GM12878 (cell line): ENCODE measurements at regions not wholly inside any gene's neighbourhood (a gene's known extent, or its start where the extent isn't known, plus 50 kb on each side); places are given as distances from the start of the nearest gene placed in this dataset.

Experiments used
- ATAC-seq: fragments of 200-7000 bp; cut with Tn5 transposase; 3 replicates; pipeline ENCODE4 v1.9.1; 2020; ENCODE audit warnings: mild to moderate bottlenecking, moderate library complexity
- BruUV-seq: library from RNA; stranded (reverse); fragments of 400-500 nt; replicated peaks from 2 replicates; lab custom pipeline; 2021; lab: Mats Ljungman, UMichigan
- CTCF ChIA-PET: fragments of 300-600 bp; sonication (Branson Sonifier 250); formaldehyde crosslinking; extraction: SDS; loops from one replicate; lab custom pipeline; 2021; ENCODE audit warnings: inconsistent platforms; lab: Yijun Ruan, JAX
- POLR2A ChIA-PET: fragments of 350-600 bp; formaldehyde crosslinking; extraction: SDS; loops from one replicate; lab custom pipeline; 2021; ENCODE audit warnings: inconsistent platforms; lab: Charles Lee
- RAD21 ChIA-PET: fragments of 300-600 bp; sonication (Branson Sonifier 250); formaldehyde crosslinking; loops from one replicate; lab custom pipeline; 2023; ENCODE audit warnings: antibody characterized with exemption; ENCODE audit not compliant: unreplicated experiment; lab: Charles Lee
- SMC1A ChIA-PET: fragments of 300-600 bp; sonication (Branson Sonifier 250); formaldehyde crosslinking; loops from one replicate; lab custom pipeline; 2023; ENCODE audit not compliant: unreplicated experiment, uncharacterized antibody; lab: Charles Lee
- DNase-seq: peaks from one replicate; pipeline ENCODE4 v3.0.0-alpha.2; 2011; ENCODE audit warnings: low read depth, low spot score
- FAIRE-seq: peaks from 3 replicates; lab custom pipeline; 2011; peaks lifted over from hg19 to GRCh38; lab: Jason Lieb, UNC
- H2AFZ ChIP-seq: 2 replicates; pipeline ENCODE4 v1.6.0; 2011; ENCODE audit warnings: low read depth, low read length, control low read depth; ENCODE audit not compliant: control insufficient read depth
- H3K27ac ChIP-seq: 2 replicates; pipeline ENCODE4 v1.5.1; 2011; ENCODE audit warnings: control low read depth; ENCODE audit not compliant: control insufficient read depth, insufficient read depth
- H3K27me3 ChIP-seq, 2 experiments: replicated peaks in 1 of 2; 2 replicates each; pipeline versions ENCODE4 v1.6.0 to v1.6.1; 2011; ENCODE audit warnings: low read length in 1 of 2; ENCODE audit not compliant: control insufficient read depth in 2 of 2, insufficient read depth in 2 of 2
- H3K36me3 ChIP-seq, 2 experiments: 2 replicates each; pipeline ENCODE4 v1.5.1; 2011; ENCODE audit warnings: low read length in 1 of 2; ENCODE audit not compliant: control insufficient read depth in 2 of 2, insufficient read depth in 2 of 2
- H3K4me1 ChIP-seq: 2 replicates; pipeline ENCODE4 v1.6.1; 2011; ENCODE audit warnings: mild to moderate bottlenecking, low read length, moderate library complexity, mixed read lengths; ENCODE audit not compliant: control insufficient read depth, insufficient read depth
- H3K4me2 ChIP-seq: 2 replicates; pipeline ENCODE4 v1.6.0; 2011; ENCODE audit warnings: control low read depth; ENCODE audit not compliant: control insufficient read depth, insufficient read depth
- H3K4me3 ChIP-seq: fragments of 200-600 bp; sonication (generic); 2 replicates; pipeline ENCODE4 v1.5.1; 2016
- H3K79me2 ChIP-seq: 2 replicates; pipeline ENCODE4 v1.6.0; 2011; ENCODE audit warnings: low read length; ENCODE audit not compliant: control insufficient read depth, insufficient read depth
- H3K9ac ChIP-seq: 2 replicates; pipeline ENCODE4 v1.8.0; 2011; ENCODE audit warnings: low read length, control low read depth, mixed read lengths; ENCODE audit not compliant: control insufficient read depth, insufficient read depth
- H3K9me3 ChIP-seq: replicated peaks from 3 replicates; pipeline ENCODE4 v1.5.1; 2011; ENCODE audit warnings: mild to moderate bottlenecking, low read length; ENCODE audit not compliant: control insufficient read depth, insufficient read depth
- H4K20me1 ChIP-seq: 2 replicates; pipeline ENCODE4 v1.6.0; 2011; ENCODE audit not compliant: control insufficient read depth, insufficient read depth
- CBX3 ChIP-seq: fragments of 200-600 bp; sonication (generic); IDR thresholded peaks from 2 replicates; pipeline ENCODE4 v1.6.1; 2016; ENCODE audit warnings: low read depth, borderline replicate concordance
- FOS ChIP-seq: IDR thresholded peaks from 3 replicates; pipeline ENCODE4 v1.6.1; 2011; ENCODE audit warnings: borderline replicate concordance; ENCODE audit not compliant: insufficient read length; ENCODE audit errors: extremely low read depth
- HDGF ChIP-seq: fragments of 450-650 bp; IDR thresholded peaks from 2 replicates; pipeline ENCODE4 v1.6.1; 2016; ENCODE audit warnings: antibody characterized with exemption
- KAT2A ChIP-seq: conservative IDR thresholded peaks from 2 replicates; pipeline ENCODE4 v1.6.1; 2011; ENCODE audit warnings: low read depth, low read length; ENCODE audit not compliant: control insufficient read depth
- MTA2 ChIP-seq: fragments of 450-650 bp; IDR thresholded peaks from 2 replicates; pipeline ENCODE4 v1.6.1; 2016; ENCODE audit warnings: low read depth, mild to moderate bottlenecking, moderate library complexity
- MYB ChIP-seq: fragments of 150-350 bp; IDR thresholded peaks from 2 replicates; pipeline ENCODE4 v1.6.1; 2014; ENCODE audit warnings: mild to moderate bottlenecking, low read depth, low read length, borderline replicate concordance
- NFYA ChIP-seq: IDR thresholded peaks from 2 replicates; pipeline ENCODE4 v1.6.1; 2011; ENCODE audit warnings: low read depth, mild to moderate bottlenecking, low read length, improper control_type of control experiment, borderline replicate concordance
- SIN3A ChIP-seq: IDR thresholded peaks from 2 replicates; pipeline ENCODE4 v1.6.1; 2012; ENCODE audit warnings: low read depth, low read length, improper control_type of control experiment
- SMAD1 ChIP-seq: fragments of 450-650 bp; IDR thresholded peaks from 2 replicates; pipeline ENCODE4 v1.6.1; 2018; ENCODE audit warnings: mild to moderate bottlenecking, low read depth; ENCODE audit not compliant: partially characterized antibody
- SPI1 ChIP-seq: IDR thresholded peaks from 2 replicates; pipeline ENCODE4 v1.6.1; 2011; ENCODE audit warnings: low read depth, mild to moderate bottlenecking, low read length, moderate library complexity, borderline replicate concordance; ENCODE audit not compliant: insufficient read depth
- SUZ12 ChIP-seq: fragments of 200-600 bp; sonication (generic); IDR thresholded peaks from one replicate; pipeline ENCODE4 v1.6.1; 2018; ENCODE audit warnings: antibody characterized with exemption, mild to moderate bottlenecking; ENCODE audit not compliant: unreplicated experiment
- ZBTB11 ChIP-seq: fragments of 450-650 bp; formaldehyde crosslinking; IDR thresholded peaks from 2 replicates; pipeline ENCODE4 v1.5.0; 2022; ENCODE audit warnings: mild to moderate bottlenecking, missing genetic modification characterization
- ZNF217 ChIP-seq: fragments of 450-650 bp; IDR thresholded peaks from 2 replicates; pipeline ENCODE4 v1.6.1; 2017; ENCODE audit warnings: antibody characterized with exemption, mild to moderate bottlenecking
- WGBS: methylation state at CpG from one replicate; pipeline ENCODE4 v1.1.6; 2016; ENCODE audit warnings: low lambda C conversion rate; ENCODE audit not compliant: insufficient replicate concordance, insufficient coverage; ENCODE audit errors: missing lambda C conversion rate; 5-methylcytosine and 5-hydroxymethylcytosine counted together
- in situ Hi-C: fragments of 300-500 bp; cut with MboI; formaldehyde crosslinking; loops from 9 replicates; pipeline ENCODE4 v1.14.3; 2018; ENCODE audit warnings: mixed read lengths
- intact Hi-C: fragments of 100-400 bp; cut with micrococcal nuclease; formaldehyde crosslinking; loops from one replicate; pipeline ENCODE4 v1.14.2; 2022; ENCODE audit not compliant: unreplicated experiment

- ChIA-PET POLR2A (no interaction called here), RAD21 (no interaction called here)
- 15% methylated on average over 8 of the region's 8 CpGs for WGBS
These were observed 228.1 kb upstream of the PPARGC1A start for GRCh38 chr4:24117975-24118374.

More at GRCh38 chr4:24117975-24118374, 228.1 kb upstream of the PPARGC1A start:
- ATAC-seq = no peak
- H3K36me3 ChIP-seq = no peaks in the 10 kb centered on the region
- H3K27me3 ChIP-seq = no peaks in the 10 kb centered on the region
- ChIA-PET SMC1A (no interaction called here), CTCF (no interaction called here)
- no peak overlapping the region for H2AFZ ChIP-seq
- in situ Hi-C loops (no loop called here), intact Hi-C loops (no loop called here)
- no peak overlapping the region for H3K4me2 ChIP-seq
- no peak overlapping the region for H3K27ac ChIP-seq
- H3K79me2 ChIP-seq = no peaks in the 10 kb centered on the region
- H3K9me3 ChIP-seq = no peaks in the 10 kb centered on the region
- FAIRE-seq = no peak
- H3K4me3 ChIP-seq = no peak overlapping the region
- TF ChIP-seq FOS = no peak
- TF ChIP-seq SUZ12 = no peak
- no peak for TF ChIP-seq HDGF
- TF ChIP-seq SMAD1 = no peak
- TF ChIP-seq ZNF217 = no peak
- no peak for TF ChIP-seq ZBTB11 (CRISPR knock-in tag)
- no peak for TF ChIP-seq KAT2A
- no peak for TF ChIP-seq MTA2
- no peak for TF ChIP-seq SPI1
- no peak for TF ChIP-seq NFYA
- TF ChIP-seq CBX3 = no peak
- no peak for TF ChIP-seq SIN3A
- TF ChIP-seq MYB = no peak
- no peaks in the 10 kb centered on the region for H4K20me1 ChIP-seq
- no TSS peak for BruUV-seq
- no peak overlapping the region for H3K9ac ChIP-seq
- DNase-seq = no peak
- H3K4me1 ChIP-seq = no peaks in the 10 kb centered on the region
